Spleen (tissue), 11 donors: ENCODE measurements at regions not wholly inside any gene's neighbourhood (a gene's known extent, or its start where the extent isn't known, plus 50 kb on each side); places are given as distances from the start of the nearest gene placed in this dataset.

ENCODE experiments used
- DNase-seq: peaks from one replicate; pipeline ENCODE4 v3.0.0-alpha.2; 2020
- H3K27ac ChIP-seq, 8 donors: fragments of 200-600 bp; sonication (generic) in 7 of 8; 1 replicate in 4 of 8; 2 replicates in 4 of 8; pipeline versions ENCODE4 v1.5.0 to v1.8.0; 2016 to 2021; ENCODE audit warnings: inconsistent platforms in 4 of 8, mild to moderate bottlenecking in 4 of 8, moderate library complexity in 1 of 8
- H3K27me3 ChIP-seq, 7 donors: fragments of 200-600 bp; sonication (generic) in 6 of 7; replicated peaks in 1 of 7; 1 replicate in 4 of 7; 2 replicates in 3 of 7; pipeline versions ENCODE4 v1.5.0 to v1.8.0; 2016 to 2021; ENCODE audit warnings: inconsistent platforms in 3 of 7, mild to moderate bottlenecking in 1 of 7
- H3K36me3 ChIP-seq, 6 donors: fragments of 200-600 bp; sonication (generic) in 5 of 6; 1 replicate in 4 of 6; 2 replicates in 2 of 6; pipeline versions ENCODE4 v1.5.0 to v1.8.0; 2016 to 2021; ENCODE audit warnings: inconsistent platforms in 2 of 6
- H3K4me1 ChIP-seq, 6 donors: fragments of 200-600 bp; sonication (generic) in 5 of 6; 1 replicate in 3 of 6; 2 replicates in 3 of 6; pipeline versions ENCODE4 v1.5.0 to v1.8.0; 2016 to 2021; ENCODE audit warnings: inconsistent platforms in 3 of 6
- H3K4me3 ChIP-seq, 8 donors: fragments of 200-600 bp; sonication (generic) in 7 of 8; 1 replicate in 4 of 8; 2 replicates in 4 of 8; pipeline versions ENCODE4 v1.5.0 to v1.8.0; 2016 to 2021; ENCODE audit warnings: inconsistent platforms in 4 of 8, mild to moderate bottlenecking in 4 of 8, moderate library complexity in 2 of 8
- H3K9me3 ChIP-seq, 8 donors: fragments of 200-600 bp; sonication (generic) in 7 of 8; 1 replicate in 4 of 8; 2 replicates in 4 of 8; pipeline versions ENCODE4 v1.5.0 to v1.8.0; 2016 to 2021; ENCODE audit warnings: inconsistent platforms in 4 of 8
- CTCF ChIP-seq, 11 experiments: fragments of 200-600 bp in 7 of 11; fragments of 450-650 bp in 4 of 11; sonication (generic) in 4 of 11; IDR thresholded peaks in 8 of 11; conservative IDR thresholded peaks in 3 of 11; 1 replicate in 7 of 11; 2 replicates in 4 of 11; pipeline versions ENCODE4 v1.4.0 to v1.8.0; 2016 to 2021; ENCODE audit warnings: antibody characterized with exemption in 11 of 11, inconsistent platforms in 4 of 11, mild to moderate bottlenecking in 1 of 11
- POLR2A ChIP-seq, 3 donors: fragments of 450-650 bp; IDR thresholded peaks; one replicate each; pipeline ENCODE4 v1.5.1; 2017; ENCODE audit warnings: antibody characterized with exemption in 3 of 3, mild to moderate bottlenecking in 1 of 3
- POLR2AphosphoS5 ChIP-seq, 3 donors: sonication (generic); formaldehyde crosslinking; IDR thresholded peaks; one replicate each; pipeline ENCODE4 v1.5.1; 2017; ENCODE audit warnings: antibody characterized with exemption in 3 of 3
- WGBS, 5 donors: extraction: QIAGEN DNeasy Blood & Tissue Kit in 3 of 5; methylation state at CpG; one replicate each; pipeline versions ENCODE4 v1.1.5 to v1.1.7; 2013 to 2018; 5-methylcytosine and 5-hydroxymethylcytosine counted together
- intact Hi-C: fragments of 100-400 bp; cut with DNase I; formaldehyde crosslinking; loops from one replicate; pipeline ENCODE4 v1.15.0; 2023; ENCODE audit warnings: low total_unique reads
- donor health status: healthy with polysubstance abuse.
- donor health status: DM: no; HTN: no; CAD: no; lungs with moderate emphysema.
- donor health status: DM: no; HTN: no; CAD: no.
- donor health status: Bipolar disorder and iron deficiency.
- donor health status: healthy.
- donor health status: DM: no; HTN: no; CAD: no.
- donor health status: DM: yes; HTN: yes; CAD: no.

- Histone ChIP-seq H3K27ac (no peak overlapping the region), H3K36me3 (no peaks in the 10 kb centered on the region), H3K27me3 (peaks cover 0 to 22% (median 0%) of the 10 kb centered on the region in 7 donors), H3K9me3 (peaks cover 0 to 12% (median 2%) of the 10 kb centered on the region in 8 donors), H3K4me1 (no peaks in the 10 kb centered on the region), H3K4me3 (no peak overlapping the region)
- WGBS, 5 donors = 76 to 88% (median 83%) methylated on average over 8 to 11 of the region's 11 CpGs
- TF ChIP-seq CTCF (IDR thresholded peaks at IDR 0.05 in 8 of 11, conservative IDR thresholded peaks at IDR 0.05 in 3 of 11) (no peak), POLR2A (IDR thresholded peaks at IDR 0.05) (no peak), POLR2AphosphoS5 (IDR thresholded peaks at IDR 0.05) (no peak)
- DNase-seq = no peak
- intact Hi-C loops = no loop called here
These were observed 354.3 kb downstream of the MN1 start for GRCh38 chr22:27447289-27447688.

- H3K4me3 ChIP-seq = no peak overlapping the region
- DNase-seq = no peak
- intact Hi-C loops = no loop called here
- peaks cover 0 to 12% (median 2%) of the 10 kb centered on the region in 8 donors for H3K9me3 ChIP-seq
- TF ChIP-seq POLR2AphosphoS5 (IDR thresholded peaks at IDR 0.05) = no peak
- no peak for TF ChIP-seq CTCF (IDR thresholded peaks at IDR 0.05 in 8 of 11, conservative IDR thresholded peaks at IDR 0.05 in 3 of 11)
- no peak for TF ChIP-seq POLR2A (IDR thresholded peaks at IDR 0.05)
- no peaks in the 10 kb centered on the region for H3K36me3 ChIP-seq
- H3K4me1 ChIP-seq = no peaks in the 10 kb centered on the region
- H3K27me3 ChIP-seq = peaks cover 0 to 21% (median 0%) of the 10 kb centered on the region in 7 donors
- H3K27ac ChIP-seq = no peak overlapping the region
These were observed 351.1 kb downstream of the MN1 start for GRCh38 chr22:27450448-27450847.

DNA sequence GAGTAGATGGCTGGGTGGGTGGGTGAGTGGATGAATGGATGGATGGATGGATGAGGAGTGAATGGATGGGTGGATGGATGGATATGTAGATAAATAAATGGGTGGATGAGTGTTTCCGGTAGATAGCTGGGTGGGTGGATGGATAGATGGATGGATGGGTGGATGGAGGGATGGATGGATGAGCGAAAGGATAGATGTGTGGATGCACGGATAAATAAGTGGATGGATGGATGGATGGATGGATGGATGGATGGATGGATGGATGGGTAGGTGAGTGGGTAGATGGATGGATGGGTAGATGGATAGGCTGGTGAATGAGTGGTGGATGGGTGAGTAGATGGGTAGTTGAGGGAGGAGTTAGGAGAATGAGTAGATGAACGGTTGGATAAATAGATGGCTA, 349.3 kb downstream of the MN1 start:
- DNase-seq = no peak
- no peaks in the 10 kb centered on the region for H3K36me3 ChIP-seq
- intact Hi-C loops = no loop called here
- H3K4me1 ChIP-seq = no peaks in the 10 kb centered on the region
- WGBS, 5 donors = 83 to 95% (median 88%) methylated on average over 4 of the region's 4 CpGs
- no peak overlapping the region for H3K4me3 ChIP-seq
- TF ChIP-seq POLR2AphosphoS5 (IDR thresholded peaks at IDR 0.05) = no peak
- TF ChIP-seq CTCF (IDR thresholded peaks at IDR 0.05 in 8 of 11, conservative IDR thresholded peaks at IDR 0.05 in 3 of 11) = no peak
- TF ChIP-seq POLR2A (IDR thresholded peaks at IDR 0.05) = no peak
- no peak overlapping the region for H3K27ac ChIP-seq
- H3K27me3 ChIP-seq = peaks cover 0 to 27% (median 0%) of the 10 kb centered on the region in 7 donors
- H3K9me3 ChIP-seq = peaks cover 0 to 12% (median 2%) of the 10 kb centered on the region in 8 donors

- Histone ChIP-seq H3K27ac (no peak overlapping the region), H3K36me3 (no peaks in the 10 kb centered on the region), H3K4me3 (no peak overlapping the region), H3K9me3 (peaks cover 0 to 12% (median 2%) of the 10 kb centered on the region in 8 donors), H3K27me3 (peaks cover 0 to 33% (median 0%) of the 10 kb centered on the region in 7 donors), H3K4me1 (no peaks in the 10 kb centered on the region)
- WGBS, 5 donors = 70 to 85% (median 81%) methylated on average over 4 of the region's 4 CpGs
- no peak for DNase-seq
- TF ChIP-seq CTCF (IDR thresholded peaks at IDR 0.05 in 8 of 11, conservative IDR thresholded peaks at IDR 0.05 in 3 of 11) = no peak
- TF ChIP-seq POLR2A (IDR thresholded peaks at IDR 0.05) = no peak
- TF ChIP-seq POLR2AphosphoS5 (IDR thresholded peaks at IDR 0.05) = no peak
- intact Hi-C loops = no loop called here
These were observed 348.6 kb downstream of the MN1 start for GRCh38 chr22:27452922-27453321.
